ENCODE measurements at regions not wholly inside any gene's neighbourhood (a gene's known extent, or its start where the extent isn't known, plus 50 kb on each side); places are given as distances from the start of the nearest gene placed in this dataset.

DNA sequence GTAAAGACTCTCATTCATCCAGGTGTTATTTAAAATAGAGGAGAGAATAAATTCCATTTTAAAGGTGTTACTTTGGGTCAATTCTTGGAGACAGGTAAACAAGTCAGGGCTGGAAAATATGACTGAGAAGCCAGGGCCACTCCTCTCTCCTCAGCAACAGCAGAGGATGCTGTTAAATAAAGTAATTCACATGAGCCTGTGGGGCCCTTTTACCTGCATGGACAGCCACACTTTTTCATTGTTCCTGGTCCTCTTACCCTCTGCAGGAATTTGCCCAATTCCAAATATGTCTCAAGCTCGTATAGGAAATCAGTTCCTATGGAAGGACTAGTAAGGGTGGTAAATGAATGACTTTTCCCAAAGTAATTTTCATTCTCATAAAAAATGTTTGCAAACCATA, 420.1 kb upstream of the KLF6 start:
- TF ChIP-seq, protein P1, sequence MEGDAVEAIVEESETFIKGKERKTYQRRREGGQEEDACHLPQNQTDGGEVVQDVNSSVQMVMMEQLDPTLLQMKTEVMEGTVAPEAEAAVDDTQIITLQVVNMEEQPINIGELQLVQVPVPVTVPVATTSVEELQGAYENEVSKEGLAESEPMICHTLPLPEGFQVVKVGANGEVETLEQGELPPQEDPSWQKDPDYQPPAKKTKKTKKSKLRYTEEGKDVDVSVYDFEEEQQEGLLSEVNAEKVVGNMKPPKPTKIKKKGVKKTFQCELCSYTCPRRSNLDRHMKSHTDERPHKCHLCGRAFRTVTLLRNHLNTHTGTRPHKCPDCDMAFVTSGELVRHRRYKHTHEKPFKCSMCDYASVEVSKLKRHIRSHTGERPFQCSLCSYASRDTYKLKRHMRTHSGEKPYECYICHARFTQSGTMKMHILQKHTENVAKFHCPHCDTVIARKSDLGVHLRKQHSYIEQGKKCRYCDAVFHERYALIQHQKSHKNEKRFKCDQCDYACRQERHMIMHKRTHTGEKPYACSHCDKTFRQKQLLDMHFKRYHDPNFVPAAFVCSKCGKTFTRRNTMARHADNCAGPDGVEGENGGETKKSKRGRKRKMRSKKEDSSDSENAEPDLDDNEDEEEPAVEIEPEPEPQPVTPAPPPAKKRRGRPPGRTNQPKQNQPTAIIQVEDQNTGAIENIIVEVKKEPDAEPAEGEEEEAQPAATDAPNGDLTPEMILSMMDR (IDR thresholded peaks at IDR 0.05; ENCODE audit: low read depth, low read length, poor library complexity, severe bottlenecking), result no peak
- TF ChIP-seq EZH2phosphoT487 (IDR thresholded peaks at IDR 0.05; ENCODE audit: borderline replicate concordance, low read length), result no peak
